Neural progenitor cell (in vitro differentiated cells): ENCODE measurements at regions not wholly inside any gene's neighbourhood (a gene's known extent, or its start where the extent isn't known, plus 50 kb on each side); places are given as distances from the start of the nearest gene placed in this dataset.
"Not testable (repeated sequence)": the region's sequence is repeated elsewhere in the genome, so short reads cannot be mapped to it uniquely, and the experiment has no call there.

Experiments
- EZH2 ChIP-seq: fragments of 200-600 bp; sonication (generic); IDR thresholded peaks from 2 replicates; pipeline ENCODE4 v1.6.1; 2017; ENCODE audit warnings: antibody characterized with exemption, mild to moderate bottlenecking, moderate library complexity
- EZH2phosphoT487 ChIP-seq: fragments of 200-600 bp; sonication (generic); IDR thresholded peaks from 2 replicates; pipeline ENCODE4 v1.6.1; 2017; ENCODE audit warnings: antibody characterized with exemption
- TF ChIP-seq, protein P1 (sequence below): fragments of 200-600 bp; sonication (generic); IDR thresholded peaks from 2 replicates; pipeline ENCODE4 v1.5.1; 2017; ENCODE audit warnings: antibody characterized with exemption, mild to moderate bottlenecking

DNA sequence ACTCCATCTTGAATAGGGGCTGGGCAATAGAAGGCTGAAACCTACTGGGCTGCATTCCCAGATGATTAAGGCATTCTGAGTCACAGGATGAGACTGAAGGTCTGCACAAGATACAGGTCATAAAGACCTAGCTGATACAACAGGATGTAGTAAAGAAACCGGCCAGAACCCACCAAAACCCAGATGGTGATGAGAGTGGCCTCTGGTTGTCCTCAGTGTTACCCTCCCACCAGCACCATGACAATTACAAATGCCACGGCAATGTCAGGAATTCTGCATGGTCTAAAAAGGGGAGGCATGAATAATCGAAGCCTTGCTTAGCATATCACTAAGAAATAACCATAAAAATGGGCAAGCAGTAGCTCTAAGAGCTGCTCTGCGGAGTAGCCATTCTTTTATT lies 197.0 kb upstream of the USP9Y start:
- TF ChIP-seq, protein P1, sequence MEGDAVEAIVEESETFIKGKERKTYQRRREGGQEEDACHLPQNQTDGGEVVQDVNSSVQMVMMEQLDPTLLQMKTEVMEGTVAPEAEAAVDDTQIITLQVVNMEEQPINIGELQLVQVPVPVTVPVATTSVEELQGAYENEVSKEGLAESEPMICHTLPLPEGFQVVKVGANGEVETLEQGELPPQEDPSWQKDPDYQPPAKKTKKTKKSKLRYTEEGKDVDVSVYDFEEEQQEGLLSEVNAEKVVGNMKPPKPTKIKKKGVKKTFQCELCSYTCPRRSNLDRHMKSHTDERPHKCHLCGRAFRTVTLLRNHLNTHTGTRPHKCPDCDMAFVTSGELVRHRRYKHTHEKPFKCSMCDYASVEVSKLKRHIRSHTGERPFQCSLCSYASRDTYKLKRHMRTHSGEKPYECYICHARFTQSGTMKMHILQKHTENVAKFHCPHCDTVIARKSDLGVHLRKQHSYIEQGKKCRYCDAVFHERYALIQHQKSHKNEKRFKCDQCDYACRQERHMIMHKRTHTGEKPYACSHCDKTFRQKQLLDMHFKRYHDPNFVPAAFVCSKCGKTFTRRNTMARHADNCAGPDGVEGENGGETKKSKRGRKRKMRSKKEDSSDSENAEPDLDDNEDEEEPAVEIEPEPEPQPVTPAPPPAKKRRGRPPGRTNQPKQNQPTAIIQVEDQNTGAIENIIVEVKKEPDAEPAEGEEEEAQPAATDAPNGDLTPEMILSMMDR, result not testable (repeated sequence)
- not testable (repeated sequence) for TF ChIP-seq EZH2, EZH2phosphoT487
